ENCODE measurements at regions not wholly inside any gene's neighbourhood (a gene's known extent, or its start where the extent isn't known, plus 50 kb on each side); places are given as distances from the start of the nearest gene placed in this dataset.

DNA sequence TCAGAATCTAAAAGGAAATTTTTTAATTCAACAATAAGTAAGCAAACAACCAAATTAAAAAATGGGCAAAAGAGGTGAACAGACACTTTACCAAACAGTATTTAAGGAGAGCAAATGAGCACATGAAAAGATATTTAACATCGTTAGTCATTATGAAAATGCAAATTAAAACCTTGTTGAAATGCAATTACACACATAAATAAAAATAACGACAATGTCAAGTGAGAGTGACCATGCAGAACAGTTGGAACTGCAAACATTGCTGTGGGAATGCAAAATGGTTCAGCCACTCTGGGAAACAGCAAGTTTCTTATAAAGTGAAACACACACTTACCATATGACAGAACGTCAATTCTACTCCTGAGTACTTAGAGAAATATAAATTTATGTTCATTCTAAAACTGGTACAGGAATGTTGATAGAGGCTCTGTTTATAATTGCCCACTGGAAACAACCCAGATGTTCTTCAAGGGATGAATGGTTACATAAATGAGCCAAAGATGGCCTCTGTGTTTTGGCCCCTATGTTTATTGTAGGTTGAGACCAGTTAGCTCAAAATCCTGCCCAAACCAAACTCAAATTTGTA lies 678.1 kb downstream of the UQCRFS1 start:
- FAIRE-seq (no peak), DNase-seq (ENCODE audit: low read depth, low spot score) (no peak), ATAC-seq (no peak)
- Histone ChIP-seq H3K27me3 (replicated peaks in 1 of 2; ENCODE audit: control insufficient read depth in 2 of 2, insufficient read depth in 2 of 2, low read length in 1 of 2) (no peaks in the 10 kb centered on the region), H3K9me3 (replicated peaks; ENCODE audit: control insufficient read depth, insufficient read depth, low read length) (no peaks in the 10 kb centered on the region), H2AFZ (ENCODE audit: control insufficient read depth, low read depth, low read length) (no peak overlapping the region), H3K27ac (ENCODE audit: control insufficient read depth, insufficient read depth) (no peak overlapping the region), H3K4me3 (no peak overlapping the region), H3K9ac (ENCODE audit: control insufficient read depth, insufficient read depth, low read length) (no peak overlapping the region), H4K20me1 (ENCODE audit: control insufficient read depth, insufficient read depth) (no peaks in the 10 kb centered on the region), H3K4me2 (ENCODE audit: control insufficient read depth, insufficient read depth) (no peak overlapping the region), H3K79me2 (ENCODE audit: control insufficient read depth, insufficient read depth, low read length) (no peaks in the 10 kb centered on the region), H3K4me1 (ENCODE audit: control insufficient read depth, insufficient read depth, low read length) (no peaks in the 10 kb centered on the region), H3K36me3 (ENCODE audit: control insufficient read depth in 2 of 2, insufficient read depth in 2 of 2, low read length in 1 of 2) (no peaks in the 10 kb centered on the region)
- in situ Hi-C loops (cut with MboI) = no loop called here
- CTCF ChIA-PET = interaction anchor here (1.1 kb wide), 1 partner anchor 14 kb away, joined by 4 read pairs; no protein-coding TSS in a partner anchor
- BruUV-seq (replicated peaks) = no TSS peak
- TF ChIP-seq NRF1 (conservative IDR thresholded peaks at IDR 0.05; ENCODE audit: low read depth, low read length) (no peak), BHLHE40 (IDR thresholded peaks at IDR 0.05; ENCODE audit: borderline replicate concordance in 1 of 2, low read depth in 2 of 2, low read length in 1 of 2) (no peak), RFX5 (IDR thresholded peaks at IDR 0.05; ENCODE audit: low read depth, low read length) (no peak), JUNB (IDR thresholded peaks at IDR 0.05) (no peak), MTA3 (IDR thresholded peaks at IDR 0.05; ENCODE audit: borderline replicate concordance, low read length) (no peak), LARP7 (IDR thresholded peaks at IDR 0.05) (no peak), CEBPZ (IDR thresholded peaks at IDR 0.05; ENCODE audit: low read depth, low read length) (no peak)
- TF ChIP-seq, protein P1, sequence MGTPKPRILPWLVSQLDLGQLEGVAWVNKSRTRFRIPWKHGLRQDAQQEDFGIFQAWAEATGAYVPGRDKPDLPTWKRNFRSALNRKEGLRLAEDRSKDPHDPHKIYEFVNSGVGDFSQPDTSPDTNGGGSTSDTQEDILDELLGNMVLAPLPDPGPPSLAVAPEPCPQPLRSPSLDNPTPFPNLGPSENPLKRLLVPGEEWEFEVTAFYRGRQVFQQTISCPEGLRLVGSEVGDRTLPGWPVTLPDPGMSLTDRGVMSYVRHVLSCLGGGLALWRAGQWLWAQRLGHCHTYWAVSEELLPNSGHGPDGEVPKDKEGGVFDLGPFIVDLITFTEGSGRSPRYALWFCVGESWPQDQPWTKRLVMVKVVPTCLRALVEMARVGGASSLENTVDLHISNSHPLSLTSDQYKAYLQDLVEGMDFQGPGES (IDR thresholded peaks at IDR 0.05) = no peak
- intact Hi-C loops (cut with micrococcal nuclease; ENCODE audit: unreplicated experiment) = no loop called here
- RAD21 ChIA-PET (ENCODE audit: unreplicated experiment) = interaction anchor here (0.6 kb wide), 1 partner anchor 69 kb away, joined by 3 read pairs; no protein-coding TSS in a partner anchor
- 2% methylated on average over 3 of the region's 3 CpGs for WGBS (ENCODE audit: insufficient coverage, insufficient replicate concordance, low lambda C conversion rate, missing lambda C conversion rate)
- POLR2A ChIA-PET = no interaction called here
- SMC1A ChIA-PET (ENCODE audit: uncharacterized antibody, unreplicated experiment) = interaction anchor here (1.0 to 1.9 kb wide), 3 partner anchors 9 to 95 kb away, joined by 3 to 5 read pairs (median 4); no protein-coding TSS in a partner anchor
